Stomach (tissue), 8 donors: ENCODE measurements at regions not wholly inside any gene's neighbourhood (a gene's known extent, or its start where the extent isn't known, plus 50 kb on each side); places are given as distances from the start of the nearest gene placed in this dataset.
A peak's percentile ranks its signal among the peaks of the same experiment; 100 is the strongest.
"Not testable (repeated sequence)": the region's sequence is repeated elsewhere in the genome, so short reads cannot be mapped to it uniquely, and the experiment has no call there.

ENCODE experiments used
- DNase-seq, 2 donors: peaks; one replicate each; pipeline versions ENCODE4 v3.0.0 to v3.0.0-alpha.2; 2013 to 2019
- H3K27ac ChIP-seq, 5 donors: fragments of 200-600 bp in 4 of 5; sonication (generic) in 4 of 5; one replicate each; pipeline ENCODE4 v1.5.1; 2013 to 2019; ENCODE audit warnings: mild to moderate bottlenecking in 1 of 5, moderate library complexity in 1 of 5
- H3K27me3 ChIP-seq, 3 donors: fragments of 200-600 bp; sonication (generic); one replicate each; pipeline ENCODE4 v1.5.1; 2017 to 2019; ENCODE audit warnings: mixed run types in 1 of 3
- H3K36me3 ChIP-seq, 4 donors: fragments of 200-600 bp; sonication (generic); 1 replicate in 3 of 4; 2 replicates in 1 of 4; pipeline ENCODE4 v1.5.1; 2016 to 2019
- H3K4me1 ChIP-seq, 4 donors: fragments of 200-600 bp; sonication (generic); one replicate each; pipeline ENCODE4 v1.5.1; 2016 to 2019
- H3K4me3 ChIP-seq, 4 donors: fragments of 200-600 bp; sonication (generic) in 3 of 4; one replicate each; pipeline ENCODE4 v1.5.1; 2016 to 2019; ENCODE audit warnings: mild to moderate bottlenecking in 1 of 4
- H3K9me3 ChIP-seq, 4 donors: fragments of 200-600 bp; sonication (generic); one replicate each; pipeline ENCODE4 v1.5.1; 2016 to 2019
- EP300 ChIP-seq: sonication (generic); formaldehyde crosslinking; IDR thresholded peaks from one replicate; pipeline ENCODE4 v1.6.1; 2017; ENCODE audit warnings: antibody characterized with exemption
- POLR2A ChIP-seq, 4 donors: fragments of 450-650 bp; IDR thresholded peaks; one replicate each; pipeline ENCODE4 v1.6.1; 2016; ENCODE audit warnings: antibody characterized with exemption in 4 of 4, control low read depth in 2 of 4, mild to moderate bottlenecking in 1 of 4, moderate library complexity in 1 of 4
- POLR2AphosphoS5 ChIP-seq, 3 donors: sonication (generic); formaldehyde crosslinking; IDR thresholded peaks; one replicate each; pipeline ENCODE4 v1.6.1; 2016; ENCODE audit warnings: antibody characterized with exemption in 3 of 3
- WGBS, 5 donors: extraction: QIAGEN DNeasy Blood & Tissue Kit in 3 of 5; methylation state at CpG; one replicate each; pipeline versions ENCODE4 v1.1.5 to v1.1.7; 2013 to 2018; 5-methylcytosine and 5-hydroxymethylcytosine counted together
- intact Hi-C: fragments of 100-400 bp; cut with DNase I; formaldehyde crosslinking; loops from one replicate; pipeline ENCODE4 v1.15.1; 2023; ENCODE audit warnings: low total_unique reads
- TF ChIP-seq, protein P1 (sequence below), 7 experiments: fragments of 450-650 bp in 4 of 7; fragments of 200-600 bp in 3 of 7; sonication (generic) in 3 of 7; IDR thresholded peaks; one replicate each; pipeline ENCODE4 v1.5.1; 2016 to 2019; ENCODE audit warnings: antibody characterized with exemption in 7 of 7, control low read depth in 2 of 7, mild to moderate bottlenecking in 1 of 7
- donor health status: healthy with polysubstance abuse.
- donor health status: Bipolar disorder and iron deficiency.
- donor health status: healthy.

- DNase-seq: no peak
- H3K36me3 ChIP-seq: no peaks in the 10 kb centered on the region
- H3K4me1 ChIP-seq: peaks cover 0 to 6% (median 4%) of the 10 kb centered on the region in 4 donors
- TF ChIP-seq EP300 (no peak), POLR2AphosphoS5 (IDR thresholded peaks at IDR 0.05) (no peak), POLR2A (IDR thresholded peaks at IDR 0.05) (no peak)
- TF ChIP-seq, protein P1, sequence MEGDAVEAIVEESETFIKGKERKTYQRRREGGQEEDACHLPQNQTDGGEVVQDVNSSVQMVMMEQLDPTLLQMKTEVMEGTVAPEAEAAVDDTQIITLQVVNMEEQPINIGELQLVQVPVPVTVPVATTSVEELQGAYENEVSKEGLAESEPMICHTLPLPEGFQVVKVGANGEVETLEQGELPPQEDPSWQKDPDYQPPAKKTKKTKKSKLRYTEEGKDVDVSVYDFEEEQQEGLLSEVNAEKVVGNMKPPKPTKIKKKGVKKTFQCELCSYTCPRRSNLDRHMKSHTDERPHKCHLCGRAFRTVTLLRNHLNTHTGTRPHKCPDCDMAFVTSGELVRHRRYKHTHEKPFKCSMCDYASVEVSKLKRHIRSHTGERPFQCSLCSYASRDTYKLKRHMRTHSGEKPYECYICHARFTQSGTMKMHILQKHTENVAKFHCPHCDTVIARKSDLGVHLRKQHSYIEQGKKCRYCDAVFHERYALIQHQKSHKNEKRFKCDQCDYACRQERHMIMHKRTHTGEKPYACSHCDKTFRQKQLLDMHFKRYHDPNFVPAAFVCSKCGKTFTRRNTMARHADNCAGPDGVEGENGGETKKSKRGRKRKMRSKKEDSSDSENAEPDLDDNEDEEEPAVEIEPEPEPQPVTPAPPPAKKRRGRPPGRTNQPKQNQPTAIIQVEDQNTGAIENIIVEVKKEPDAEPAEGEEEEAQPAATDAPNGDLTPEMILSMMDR (IDR thresholded peaks at IDR 0.05): no peak
- H3K9me3 ChIP-seq: peaks cover 0 to under 1% (median 0%) of the 10 kb centered on the region in 4 donors
- intact Hi-C loops: no loop called here
- 63 to 80% (median 73%) methylated on average over 3 of the region's 3 CpGs for WGBS, 5 donors
- H3K27me3 ChIP-seq: no peaks in the 10 kb centered on the region
- H3K27ac ChIP-seq: no peak overlapping the region
- no peak overlapping the region for H3K4me3 ChIP-seq
Observed at GRCh38 chr12:83575326-83575725, 888.6 kb downstream of the TMTC2 start.

DNA sequence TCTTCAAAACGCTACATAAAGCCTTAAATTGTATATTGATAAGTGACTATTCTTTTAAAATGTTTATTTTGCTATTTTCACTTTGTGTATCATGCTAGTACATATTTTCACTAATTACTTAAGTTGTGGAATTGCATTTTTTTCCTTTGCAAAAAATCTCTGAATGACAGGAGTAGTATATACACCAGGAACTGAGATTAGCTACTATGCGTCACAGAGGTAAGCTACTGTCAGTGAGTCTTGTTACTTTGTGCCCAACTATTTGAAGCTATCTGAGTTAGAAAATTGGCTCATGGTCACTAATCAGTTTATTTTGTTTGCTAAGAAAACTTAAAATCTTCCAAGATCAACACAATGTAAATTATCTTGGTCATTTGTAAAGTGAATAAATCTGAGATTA, 887.4 kb downstream of the TMTC2 start:
- H3K9me3 ChIP-seq: peaks cover 0 to 4% (median 0%) of the 10 kb centered on the region in 4 donors
- H3K4me3 ChIP-seq: no peak overlapping the region
- no peaks in the 10 kb centered on the region for H3K36me3 ChIP-seq
- no peak for TF ChIP-seq EP300
- no peak for TF ChIP-seq POLR2AphosphoS5 (IDR thresholded peaks at IDR 0.05)
- TF ChIP-seq POLR2A (IDR thresholded peaks at IDR 0.05): no peak
- intact Hi-C loops: no loop called here
- peak in 1 of 2 donors; percentile 4 for DNase-seq
- peaks cover 0 to 6% (median 4%) of the 10 kb centered on the region in 4 donors for H3K4me1 ChIP-seq
- no peaks in the 10 kb centered on the region for H3K27me3 ChIP-seq
- 36 to 56% (median 46%) methylated on average over 2 of the region's 2 CpGs for WGBS, 5 donors
- peak overlapping the region in 2 of 5 donors; percentile 12 to 62 for H3K27ac ChIP-seq

DNA sequence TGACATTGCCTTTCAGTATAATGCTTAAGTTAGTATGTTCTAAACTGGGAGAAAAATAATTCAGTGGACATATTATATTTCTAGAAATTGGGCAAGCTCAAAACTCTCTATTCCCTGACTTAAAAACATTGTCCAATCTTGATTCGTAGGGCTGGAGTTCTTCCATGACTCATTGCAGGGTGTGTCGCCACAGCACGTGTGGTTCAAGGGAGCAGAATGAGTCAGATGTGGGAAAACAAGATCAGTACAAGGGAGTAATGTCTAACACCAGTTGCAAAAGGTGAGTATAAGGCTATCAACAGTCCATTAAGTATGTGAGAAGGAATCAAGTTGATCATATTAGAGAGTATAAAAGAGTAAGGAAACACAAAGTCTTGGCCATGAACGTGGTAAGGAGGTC, 887.0 kb downstream of the TMTC2 start:
- H3K27ac ChIP-seq: peak overlapping the region in 2 of 5 donors; percentile 12 to 62
- peaks cover 0 to 6% (median 4%) of the 10 kb centered on the region in 4 donors for H3K4me1 ChIP-seq
- TF ChIP-seq EP300 (no peak), POLR2AphosphoS5 (IDR thresholded peaks at IDR 0.05) (peak in 1 of 3 donors; percentile 84)
- no peaks in the 10 kb centered on the region for H3K27me3 ChIP-seq
- DNase-seq: peak; percentile 52 to 87
- intact Hi-C loops: no loop called here
- no peak overlapping the region for H3K4me3 ChIP-seq
- no peaks in the 10 kb centered on the region for H3K36me3 ChIP-seq
- H3K9me3 ChIP-seq: peaks cover 0 to 4% (median 0%) of the 10 kb centered on the region in 4 donors
- 22 to 31% (median 28%) methylated on average over 4 of the region's 4 CpGs for WGBS, 5 donors

DNA sequence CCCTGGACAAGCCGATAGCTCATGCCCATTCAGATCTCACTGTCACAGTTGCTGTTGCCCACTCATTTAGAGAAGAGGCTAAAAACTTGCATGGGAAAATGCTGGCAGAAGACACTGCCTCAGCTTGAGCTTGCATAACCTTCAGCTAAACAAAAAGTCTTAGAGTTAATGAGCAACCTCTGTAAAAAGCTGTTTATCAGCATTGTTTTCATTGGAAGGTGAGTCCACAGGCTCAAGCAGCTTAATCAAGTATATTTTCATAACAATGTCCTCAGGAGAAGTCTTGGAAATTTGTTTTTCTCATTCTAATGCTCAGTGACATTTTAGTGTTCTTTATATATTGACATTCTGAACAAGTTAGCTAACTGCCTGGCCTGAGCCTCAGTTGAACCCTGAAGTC, 872.9 kb downstream of the TMTC2 start:
- H3K4me3 ChIP-seq: no peak overlapping the region
- no peak overlapping the region for H3K27ac ChIP-seq
- no peak for DNase-seq
- no peaks in the 10 kb centered on the region for H3K27me3 ChIP-seq
- peaks cover 0 to 4% (median under 1%) of the 10 kb centered on the region in 4 donors for H3K9me3 ChIP-seq
- H3K4me1 ChIP-seq: peaks cover 0 to 7% (median 3%) of the 10 kb centered on the region in 4 donors
- H3K36me3 ChIP-seq: no peaks in the 10 kb centered on the region
- TF ChIP-seq, protein P1 (IDR thresholded peaks at IDR 0.05): no peak
- no peak for TF ChIP-seq POLR2A (IDR thresholded peaks at IDR 0.05)
- TF ChIP-seq POLR2AphosphoS5 (IDR thresholded peaks at IDR 0.05): no peak
- no peak for TF ChIP-seq EP300
- intact Hi-C loops: no loop called here
- 52 to 87% (median 69%) methylated on average over 1 of the region's 1 CpG for WGBS, 5 donors

DNA sequence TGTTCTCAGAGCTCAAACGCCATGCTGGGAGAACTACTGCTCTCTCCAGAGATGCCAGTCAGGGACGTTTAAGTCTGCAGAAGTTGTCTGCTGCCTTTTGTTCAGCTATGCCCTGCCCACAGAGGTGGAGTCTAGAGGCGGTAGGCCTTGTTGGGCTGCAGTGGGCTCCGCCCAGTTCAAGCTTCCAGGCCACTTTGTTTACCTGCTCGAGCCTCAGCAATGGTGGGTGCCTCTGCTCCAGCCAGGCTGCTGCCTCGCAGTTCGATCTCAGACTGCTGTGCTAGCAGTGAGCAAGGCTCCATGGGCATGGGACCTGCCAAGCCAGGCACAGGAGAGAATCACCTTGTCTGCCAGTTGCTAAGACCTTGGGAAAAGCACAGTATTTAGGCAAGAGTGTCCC, 869.3 kb downstream of the TMTC2 start:
- intact Hi-C loops, H3K4me3 ChIP-seq, H3K27ac ChIP-seq, H3K36me3 ChIP-seq, DNase-seq, H3K4me1 ChIP-seq, H3K27me3 ChIP-seq: not testable (repeated sequence)
- WGBS, 5 donors: 71 to 85% (median 84%) methylated on average over 1 to 7 of the region's 7 CpGs
- peaks cover 0 to 11% (median 2%) of the 10 kb centered on the region in 4 donors for H3K9me3 ChIP-seq

DNA sequence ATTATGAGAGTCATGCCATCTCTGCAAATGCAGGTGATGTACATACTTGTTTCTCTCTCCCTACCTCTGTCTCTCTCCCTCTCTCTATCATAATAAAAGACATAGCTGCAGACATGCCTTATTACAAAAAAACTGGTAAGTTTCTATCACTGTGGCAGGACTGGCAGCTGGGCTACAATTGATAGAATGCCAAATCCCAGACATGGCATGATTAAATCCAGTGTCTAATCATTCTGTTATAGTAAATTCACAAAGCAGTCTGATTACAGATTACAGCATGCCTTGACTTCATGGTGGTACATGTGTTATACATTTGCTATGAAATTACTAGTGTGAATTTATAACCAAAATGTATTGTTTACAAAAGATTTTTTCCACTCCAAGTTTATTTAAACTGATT, 854.7 kb downstream of the TMTC2 start:
- Histone ChIP-seq H3K4me3 (no peak overlapping the region), H3K27me3 (no peaks in the 10 kb centered on the region), H3K4me1 (no peaks in the 10 kb centered on the region), H3K9me3 (peaks cover 0 to 6% (median 0%) of the 10 kb centered on the region in 4 donors), H3K27ac (no peak overlapping the region), H3K36me3 (no peaks in the 10 kb centered on the region)
- TF ChIP-seq, protein P1 (IDR thresholded peaks at IDR 0.05): no peak
- no peak for TF ChIP-seq POLR2AphosphoS5 (IDR thresholded peaks at IDR 0.05)
- TF ChIP-seq POLR2A (IDR thresholded peaks at IDR 0.05): no peak
- no peak for TF ChIP-seq EP300
- intact Hi-C loops: no loop called here
- DNase-seq: peak in 1 of 2 donors; percentile 9
